K562 (cell line): ENCODE measurements at regions not wholly inside any gene's neighbourhood (a gene's known extent, or its start where the extent isn't known, plus 50 kb on each side); places are given as distances from the start of the nearest gene placed in this dataset.

ENCODE experiments used
- ATAC-seq: fragments of 200-7000 bp; cut with Tn5 transposase; 3 replicates; pipeline ENCODE4 v1.9.1; 2020; ENCODE audit warnings: moderate library complexity
- BruUV-seq: library from RNA; stranded (reverse); fragments of 400-500 nt; replicated peaks from 2 replicates; lab custom pipeline; 2021; lab: Mats Ljungman, UMichigan
- CTCF ChIA-PET: fragments of 300-600 bp; formaldehyde crosslinking; extraction: SDS; loops from one replicate; lab custom pipeline; 2021; ENCODE audit warnings: low intra/inter-chr PET ratio; lab: Yijun Ruan, JAX
- POLR2A ChIA-PET: fragments of 300-600, 350-650 bp; sonication (Branson Sonifier 250); formaldehyde crosslinking; extraction: SDS; loops from one replicate; lab custom pipeline; 2021; ENCODE audit warnings: antibody characterized with exemption, inconsistent platforms; lab: Yijun Ruan, JAX
- DNase-seq, 4 experiments: peaks; one replicate each; pipeline versions ENCODE4 v3.0.0 to v3.0.0-alpha.2; 2011 to 2018; ENCODE audit warnings: low spot score in 3 of 4, mixed read lengths in 3 of 4; ENCODE audit errors: extremely low read depth in 1 of 4
- FAIRE-seq: peaks from 2 replicates; lab custom pipeline; 2011; peaks lifted over from hg19 to GRCh38; lab: Jason Lieb, UNC
- H2AFZ ChIP-seq: 2 replicates; pipeline ENCODE4 v1.6.0; 2011; ENCODE audit warnings: low read depth, low read length, control low read depth, inconsistent platforms
- H3K27ac ChIP-seq: fragments of 200-600 bp; 3 replicates; pipeline ENCODE4 v1.8.0; 2011; ENCODE audit warnings: low read depth, mild to moderate bottlenecking, control low read depth, inconsistent platforms, low read length, moderate library complexity, mixed read lengths; ENCODE audit errors: extremely low read depth
- H3K27me3 ChIP-seq, 2 experiments: fragments of 300-600 bp in 1 of 2; 2 replicates in 1 of 2; 3 replicates in 1 of 2; pipeline versions ENCODE4 v1.6.0 to v1.8.0; 2011; ENCODE audit warnings: inconsistent platforms in 2 of 2, low read length in 2 of 2, mild to moderate bottlenecking in 1 of 2, mixed read lengths in 1 of 2, moderate library complexity in 1 of 2; ENCODE audit not compliant: control insufficient read depth in 2 of 2, insufficient read depth in 2 of 2
- H3K36me3 ChIP-seq: fragments of 300-600 bp; 3 replicates; pipeline ENCODE4 v1.8.0; 2011; ENCODE audit warnings: mild to moderate bottlenecking, low read length, inconsistent platforms; ENCODE audit not compliant: control insufficient read depth, insufficient read depth
- H3K4me1 ChIP-seq, 2 experiments: fragments of 200-600 bp in 1 of 2; replicated peaks in 1 of 2; 2 replicates in 1 of 2; 3 replicates in 1 of 2; pipeline versions ENCODE4 v1.5.1 to v1.8.0; 2011; ENCODE audit warnings: inconsistent platforms in 2 of 2, low read length in 2 of 2, mild to moderate bottlenecking in 1 of 2, mixed read lengths in 1 of 2, moderate library complexity in 1 of 2; ENCODE audit not compliant: control insufficient read depth in 2 of 2, insufficient read depth in 2 of 2
- H3K4me2 ChIP-seq: 2 replicates; pipeline ENCODE4 v1.6.1; 2011; ENCODE audit warnings: low read length, control low read depth, inconsistent platforms, mixed read lengths; ENCODE audit not compliant: insufficient read depth
- H3K4me3 ChIP-seq: fragments of 200-600 bp; sonication (generic), shearing (Covaris generic); 2 replicates; pipeline ENCODE4 v1.5.1; 2016; ENCODE audit warnings: control low read depth, inconsistent platforms
- H3K79me2 ChIP-seq: fragments of 200-600 bp; 3 replicates; pipeline ENCODE4 v1.8.0; 2011; ENCODE audit warnings: low read length, inconsistent platforms; ENCODE audit not compliant: control insufficient read depth, insufficient read depth
- H3K9ac ChIP-seq, 2 experiments: 2 replicates each; pipeline versions ENCODE4 v1.6.0 to v1.6.1; 2011; ENCODE audit warnings: low read depth in 2 of 2, low read length in 2 of 2, control low read depth in 1 of 2, inconsistent platforms in 1 of 2, mild to moderate bottlenecking in 1 of 2, mixed read lengths in 1 of 2; ENCODE audit not compliant: insufficient read depth in 1 of 2
- H3K9me1 ChIP-seq: one replicate; pipeline ENCODE4 v1.6.0; 2011; ENCODE audit warnings: inconsistent platforms, mild to moderate bottlenecking, low read length, moderate library complexity; ENCODE audit not compliant: control insufficient read depth, insufficient read depth
- H3K9me3 ChIP-seq: replicated peaks from 2 replicates; pipeline ENCODE4 v1.5.1; 2011; ENCODE audit warnings: low read depth, low read length, inconsistent platforms; ENCODE audit not compliant: control insufficient read depth, insufficient read depth
- H4K20me1 ChIP-seq: replicated peaks from 2 replicates; pipeline ENCODE4 v1.6.1; 2011; ENCODE audit warnings: low read length, inconsistent platforms, mixed read lengths; ENCODE audit not compliant: control insufficient read depth, insufficient read depth
- ARID1B ChIP-seq: fragments of 450-650 bp; IDR thresholded peaks from 2 replicates; pipeline ENCODE4 v1.6.1; 2016; ENCODE audit warnings: antibody characterized with exemption, mild to moderate bottlenecking, inconsistent platforms
- ATF3 ChIP-seq, 2 experiments: fragments of 450-650 bp in 1 of 2; sonication (generic) in 1 of 2; formaldehyde crosslinking in 1 of 2; IDR thresholded peaks in 1 of 2; conservative IDR thresholded peaks in 1 of 2; 2 replicates each; pipeline versions ENCODE4 v1.6.1 to v1.8.1; 2016 to 2023; ENCODE audit warnings: mild to moderate bottlenecking in 2 of 2, moderate library complexity in 2 of 2, inconsistent platforms in 1 of 2, missing genetic modification reagents in 1 of 2
- CCAR2 ChIP-seq: fragments of 200-400 bp; formaldehyde crosslinking; IDR thresholded peaks from 2 replicates; pipeline ENCODE4 v1.6.1; 2017; ENCODE audit warnings: mild to moderate bottlenecking, low read depth, low read length
- EGR1 ChIP-seq: fragments of 450-650 bp; conservative IDR thresholded peaks from 2 replicates; pipeline ENCODE4 v1.6.1; 2017; ENCODE audit warnings: mild to moderate bottlenecking
- EP300 ChIP-seq: IDR thresholded peaks from 2 replicates; pipeline ENCODE4 v1.6.1; 2012; ENCODE audit warnings: low read length, improper control_type of control experiment
- FOXA1 ChIP-seq: fragments of 450-650 bp; IDR thresholded peaks from 2 replicates; pipeline ENCODE4 v1.6.1; 2016; ENCODE audit warnings: mild to moderate bottlenecking, borderline replicate concordance
- KAT8 ChIP-seq: fragments of 450-650 bp; IDR thresholded peaks from 2 replicates; pipeline ENCODE4 v1.6.1; 2016; ENCODE audit warnings: low read depth, mild to moderate bottlenecking
- MIER1 ChIP-seq: fragments of 450-650 bp; IDR thresholded peaks from 2 replicates; pipeline ENCODE4 v1.6.1; 2016; ENCODE audit warnings: antibody characterized with exemption, mild to moderate bottlenecking, low read depth
- POLR2AphosphoS2 ChIP-seq: IDR thresholded peaks from 2 replicates; pipeline ENCODE4 v1.6.1; 2012; ENCODE audit warnings: low read length, improper control_type of control experiment
- PPARD ChIP-seq: fragments of 250-450 bp; sonication (Bioruptor Pico); IDR thresholded peaks from 2 replicates; pipeline ENCODE4 v1.8.0; 2022; ENCODE audit warnings: inconsistent platforms, mild to moderate bottlenecking, moderate library complexity
- SMAD3 ChIP-seq: fragments of 450-650 bp; formaldehyde crosslinking; conservative IDR thresholded peaks from 2 replicates; pipeline ENCODE4 v1.4.0; 2020; ENCODE audit warnings: mild to moderate bottlenecking
- TAF1 ChIP-seq: IDR thresholded peaks from 2 replicates; pipeline ENCODE4 v1.6.1; 2011; ENCODE audit warnings: mild to moderate bottlenecking, low read length, moderate library complexity; ENCODE audit not compliant: insufficient read depth, control insufficient read depth, severe bottlenecking; ENCODE audit errors: extremely low read depth
- TEAD1 ChIP-seq, 2 experiments: fragments of 450-650 bp in 1 of 2; sonication (generic) in 1 of 2; formaldehyde crosslinking; IDR thresholded peaks; 2 replicates each; pipeline versions ENCODE4 v1.4.0 to v1.8.0; 2020 to 2022; ENCODE audit warnings: mild to moderate bottlenecking in 2 of 2, missing genetic modification reagents in 1 of 2
- U2AF1 ChIP-seq: fragments of 200-400 bp; formaldehyde crosslinking; optimal IDR thresholded peaks from 2 replicates; pipeline ENCODE3; 2017; ENCODE audit warnings: mild to moderate bottlenecking, low read depth, low read length, moderate library complexity
- ZBTB1 ChIP-seq: sonication (generic); formaldehyde crosslinking; IDR thresholded peaks from 2 replicates; pipeline ENCODE4 v1.8.1; 2023; ENCODE audit warnings: missing genetic modification reagents, low read depth, mild to moderate bottlenecking, borderline replicate concordance
- ZBTB11 ChIP-seq, 3 experiments: fragments of 200-800 bp in 1 of 3; fragments of 250-450 bp in 1 of 3; fragments of 450-650 bp in 1 of 3; sonication (Bioruptor Pico) in 1 of 3; sonication (Bioruptor generic) in 1 of 3; formaldehyde crosslinking in 1 of 3; IDR thresholded peaks; 2 replicates each; pipeline versions ENCODE4 v1.6.1 to v1.8.0; 2016 to 2022; ENCODE audit warnings: mild to moderate bottlenecking in 2 of 3, missing genetic modification characterization in 2 of 3, missing compliant biosample characterization in 1 of 3, moderate library complexity in 1 of 3
- ZKSCAN8 ChIP-seq: fragments of 200-800 bp; sonication (Bioruptor generic); IDR thresholded peaks from 2 replicates; pipeline ENCODE4 v1.6.1; 2016; ENCODE audit warnings: missing genetic modification characterization, missing compliant biosample characterization
- ZNF3 ChIP-seq: fragments of 250-450 bp; sonication (Bioruptor Pico); IDR thresholded peaks from 2 replicates; pipeline ENCODE4 v1.5.0; 2021; ENCODE audit warnings: mild to moderate bottlenecking, moderate library complexity
- ZNF695 ChIP-seq: fragments of 450-650 bp; formaldehyde crosslinking; IDR thresholded peaks from 2 replicates; pipeline ENCODE4 v1.4.0; 2020; ENCODE audit warnings: mild to moderate bottlenecking, moderate library complexity
- ZNF699 ChIP-seq: fragments of 250-450 bp; sonication (Bioruptor Pico); IDR thresholded peaks from 2 replicates; pipeline ENCODE4 v1.8.0; 2021; ENCODE audit warnings: mild to moderate bottlenecking, moderate library complexity; ENCODE audit not compliant: insufficient replicate concordance
- WGBS: fragments of 100-300 bp; shearing (Covaris generic); methylation state at CpG from one replicate; pipeline ENCODE4 v1.1.6; 2016; ENCODE audit warnings: low coverage, mixed read lengths; ENCODE audit not compliant: insufficient coverage; ENCODE audit errors: missing lambda C conversion rate; 5-methylcytosine and 5-hydroxymethylcytosine counted together
- in situ Hi-C: fragments of 300-500 bp; cut with MboI; formaldehyde crosslinking; loops from 4 replicates; pipeline ENCODE4 v1.15.0; 2018; ENCODE audit warnings: inconsistent platforms, mixed read lengths
- intact Hi-C: fragments of 100-400 bp; cut with micrococcal nuclease; formaldehyde crosslinking; loops from 2 replicates; pipeline ENCODE4 v1.14.2; 2022

- no peaks in the 10 kb centered on the region; a peak in 1 of 5 replicates for H3K4me1 ChIP-seq
- no peak for TF ChIP-seq ZNF3
- no peak for TF ChIP-seq CCAR2
- TF ChIP-seq MIER1, result no peak
- TF ChIP-seq ZBTB1 (CRISPR knock-in tag), result no peak
- no peak for TF ChIP-seq EGR1
- no peak for TF ChIP-seq POLR2AphosphoS2
- TF ChIP-seq ARID1B, result peak; percentile 26; the same call in 1 of the 2 replicates
- 0 out of 6 replicates have a peak, but pooled peaks of 1 of the 3 experiments have one; percentile 42 for TF ChIP-seq ZBTB11 (CRISPR knock-in tag; IDR thresholded peaks at IDR 0.05)
- 0 out of 2 replicates have a peak, but pooled peaks have one; percentile 8 for TF ChIP-seq ATF3 (IDR thresholded peaks at IDR 0.05)
- no peak for TF ChIP-seq ATF3 (CRISPR knock-in tag; conservative IDR thresholded peaks at IDR 0.05)
- no peak for TF ChIP-seq ZKSCAN8 (CRISPR knock-in tag)
- no peak for TF ChIP-seq TEAD1 (CRISPR knock-in tag; IDR thresholded peaks at IDR 0.05)
- TF ChIP-seq PPARD, result no peak
- no peak for TF ChIP-seq SMAD3 (CRISPR knock-in tag)
- TF ChIP-seq U2AF1, result no peak
- no peak for TF ChIP-seq ZNF699 (CRISPR knock-in tag)
- no peak for TF ChIP-seq FOXA1
- no peak for TF ChIP-seq ZNF695 (CRISPR knock-in tag)
- no peak for TF ChIP-seq TAF1
- no peak for TF ChIP-seq KAT8
- TF ChIP-seq EP300, result no peak
Measured at GRCh38 chr3:23739536-23739935, 66.2 kb upstream of the UBE2E1 start.

More at GRCh38 chr3:23739536-23739935, 66.2 kb upstream of the UBE2E1 start:
- BruUV-seq, result no TSS peak
- Histone ChIP-seq H3K27me3 (peaks cover 26 to 29% of the 10 kb centered on the region in 2 experiments), H3K4me2 (no peak overlapping the region), H3K9ac (no peak overlapping the region), H4K20me1 (no peaks in the 10 kb centered on the region), H2AFZ (no peak overlapping the region), H3K36me3 (no peaks in the 10 kb centered on the region), H3K79me2 (no peaks in the 10 kb centered on the region), H3K27ac (no peak overlapping the region), H3K9me1 (no peaks in the 10 kb centered on the region), H3K4me3 (no peak overlapping the region), H3K9me3 (no peaks in the 10 kb centered on the region)
- in situ Hi-C loops (no loop called here), intact Hi-C loops (no loop called here)
- FAIRE-seq (peak; percentile 61), DNase-seq (peak in 2 of 4 experiments; percentile 37 to 40), ATAC-seq (peak; percentile 39; the same call in 2 of the 3 replicates)
- POLR2A ChIA-PET, result interaction anchor here (1.0 kb wide), 1 partner anchor 130 kb away, joined by 3 read pairs; no protein-coding TSS in a partner anchor
- WGBS, result 0% methylated on average over 1 of the region's 1 CpG
- CTCF ChIA-PET, result no interaction called here
